NOMO-1 (cell line): ENCODE measurements at regions not wholly inside any gene's neighbourhood (a gene's known extent, or its start where the extent isn't known, plus 50 kb on each side); places are given as distances from the start of the nearest gene placed in this dataset.
"Not testable (repeated sequence)": the region's sequence is repeated elsewhere in the genome, so short reads cannot be mapped to it uniquely, and the experiment has no call there.

ENCODE experiments used
- DNase-seq, 2 experiments: peaks; one replicate each; lab custom pipeline; 2025; ENCODE audit not compliant: unreplicated experiment in 2 of 2; lab: John Stamatoyannopoulos, UW

- DNase-seq = no peak
Measured at GRCh38 chr5:104635227-104635626, 1072.6 kb upstream of the NUDT12 start.

- DNase-seq = peak; percentile 29 to 30
Measured at GRCh38 chr5:104628911-104629310, 1066.3 kb upstream of the NUDT12 start.

GRCh38 chr5:104626122-104626521, 1063.5 kb upstream of the NUDT12 start:
- no peak for DNase-seq

GRCh38 chr5:104612005-104612404, 1049.4 kb upstream of the NUDT12 start:
- no peak for DNase-seq

- DNase-seq = no peak
Measured at GRCh38 chr5:104611135-104611767, 1048.7 kb upstream of the NUDT12 start.

- DNase-seq = no peak
Measured at GRCh38 chr5:104606258-104606829, 1043.8 kb upstream of the NUDT12 start.

- no peak for DNase-seq
Measured at GRCh38 chr5:104599726-104600125, 1037.1 kb upstream of the NUDT12 start.

- no peak for DNase-seq
Measured at GRCh38 chr5:104598285-104598684, 1035.7 kb upstream of the NUDT12 start.

- DNase-seq = no peak
Measured at GRCh38 chr5:104594850-104595249, 1032.3 kb upstream of the NUDT12 start.

GRCh38 chr5:104576677-104577076, 1014.1 kb upstream of the NUDT12 start:
- DNase-seq = no peak

GRCh38 chr5:104573949-104574709, 1011.5 kb upstream of the NUDT12 start:
- no peak for DNase-seq

GRCh38 chr5:104569621-104570020, 1007.0 kb upstream of the NUDT12 start:
- no peak for DNase-seq

- DNase-seq = no peak
Measured at GRCh38 chr5:104564530-104564929, 1001.9 kb upstream of the NUDT12 start.

- no peak for DNase-seq
Measured at GRCh38 chr5:104556957-104557356, 994.4 kb upstream of the NUDT12 start.

GRCh38 chr5:104551628-104552027, 989.0 kb upstream of the NUDT12 start:
- DNase-seq = no peak

- DNase-seq = not testable (repeated sequence)
Measured at GRCh38 chr5:104546871-104547270, 984.3 kb upstream of the NUDT12 start.

- no peak for DNase-seq
Measured at GRCh38 chr5:104541141-104541785, 978.7 kb upstream of the NUDT12 start.

GRCh38 chr5:104540448-104540847, 977.9 kb upstream of the NUDT12 start:
- DNase-seq = no peak

GRCh38 chr5:104539618-104540350, 977.2 kb upstream of the NUDT12 start:
- no peak for DNase-seq

- no peak for DNase-seq
Measured at GRCh38 chr5:104538734-104539133, 976.1 kb upstream of the NUDT12 start.

- DNase-seq = no peak
Measured at GRCh38 chr5:104533498-104533897, 970.9 kb upstream of the NUDT12 start.
